Endothelial cell (in vitro differentiated cells): ENCODE measurements at regions not wholly inside any gene's neighbourhood (a gene's known extent, or its start where the extent isn't known, plus 50 kb on each side); places are given as distances from the start of the nearest gene placed in this dataset.

Experiments used
- DNase-seq: peaks from one replicate; pipeline ENCODE4 v3.0.0; 2021; ENCODE audit warnings: low spot score
- H3K27ac Mint-ChIP-seq: one replicate; pipeline ENCODE4 v1.8.0; 2021; ENCODE audit warnings: mixed read lengths, inconsistent platforms; ENCODE audit not compliant: unreplicated experiment
- H3K27me3 Mint-ChIP-seq: one replicate; pipeline ENCODE4 v1.8.0; 2021; ENCODE audit warnings: mild to moderate bottlenecking, moderate library complexity, mixed read lengths, inconsistent platforms; ENCODE audit not compliant: unreplicated experiment
- H3K36me3 Mint-ChIP-seq: one replicate; pipeline ENCODE4 v1.8.0; 2021; ENCODE audit warnings: mild to moderate bottlenecking, low read depth, mixed read lengths, inconsistent platforms; ENCODE audit not compliant: unreplicated experiment
- H3K4me1 Mint-ChIP-seq: one replicate; pipeline ENCODE4 v1.8.0; 2021; ENCODE audit warnings: mild to moderate bottlenecking, mixed read lengths, inconsistent platforms; ENCODE audit not compliant: unreplicated experiment
- H3K4me3 Mint-ChIP-seq: one replicate; pipeline ENCODE4 v1.8.0; 2021; ENCODE audit warnings: mild to moderate bottlenecking, mixed read lengths, inconsistent platforms; ENCODE audit not compliant: unreplicated experiment
- H3K9me3 Mint-ChIP-seq: one replicate; pipeline ENCODE4 v1.8.0; 2021; ENCODE audit warnings: mixed read lengths, inconsistent platforms; ENCODE audit not compliant: unreplicated experiment
- CTCF ChIP-seq: fragments of 200-600 bp; sonication (generic); IDR thresholded peaks from one replicate; pipeline ENCODE4 v1.5.0; 2021; ENCODE audit warnings: antibody characterized with exemption; ENCODE audit not compliant: unreplicated experiment

DNA sequence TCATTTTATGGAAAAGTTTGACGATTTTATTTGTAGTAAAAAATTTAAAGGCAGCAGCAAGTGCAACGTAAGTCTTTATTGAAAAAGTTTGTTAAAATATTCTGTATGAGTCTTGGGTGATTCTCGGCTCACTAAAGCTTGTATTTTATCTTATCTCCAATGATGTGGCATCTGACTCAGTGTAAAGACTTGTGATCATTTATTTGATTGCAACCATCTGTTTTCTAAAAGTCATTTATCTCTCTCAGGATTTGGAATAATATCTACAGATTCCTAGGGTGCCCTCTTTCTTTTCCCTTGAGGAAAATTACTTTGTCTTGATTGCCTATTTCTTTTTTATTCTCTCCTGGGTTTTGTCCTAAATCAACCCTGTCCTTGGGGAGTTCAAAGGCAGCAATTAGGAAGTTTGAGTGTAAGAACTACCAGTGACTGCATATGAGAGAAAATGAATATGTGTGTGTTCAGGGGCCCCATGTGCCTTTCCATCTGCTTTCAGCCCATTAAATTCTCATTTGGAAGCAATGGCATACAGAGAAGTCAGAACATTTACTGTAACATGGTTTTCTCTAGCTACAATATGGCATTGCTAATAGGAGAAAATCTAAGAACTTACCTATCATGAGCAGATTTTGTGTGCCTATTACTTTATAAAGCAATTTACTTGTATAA is 575.0 kb upstream of the CHRM3 start:
- H3K27ac Mint-ChIP-seq = no peak overlapping the region
- no peak for DNase-seq
- no peak overlapping the region for H3K4me3 Mint-ChIP-seq
- no peaks in the 10 kb centered on the region for H3K9me3 Mint-ChIP-seq
- H3K27me3 Mint-ChIP-seq = no peaks in the 10 kb centered on the region
- H3K4me1 Mint-ChIP-seq = no peaks in the 10 kb centered on the region
- TF ChIP-seq CTCF = no peak
- no peaks in the 10 kb centered on the region for H3K36me3 Mint-ChIP-seq

GRCh38 chr1:238790882-238791281 is 595.5 kb upstream of the CHRM3 start:
- Mint-ChIP-seq H3K27me3 (no peaks in the 10 kb centered on the region), H3K4me1 (no peaks in the 10 kb centered on the region), H3K27ac (no peak overlapping the region), H3K4me3 (no peak overlapping the region), H3K9me3 (no peaks in the 10 kb centered on the region), H3K36me3 (no peaks in the 10 kb centered on the region)
- DNase-seq = no peak
- TF ChIP-seq CTCF = no peak

DNA sequence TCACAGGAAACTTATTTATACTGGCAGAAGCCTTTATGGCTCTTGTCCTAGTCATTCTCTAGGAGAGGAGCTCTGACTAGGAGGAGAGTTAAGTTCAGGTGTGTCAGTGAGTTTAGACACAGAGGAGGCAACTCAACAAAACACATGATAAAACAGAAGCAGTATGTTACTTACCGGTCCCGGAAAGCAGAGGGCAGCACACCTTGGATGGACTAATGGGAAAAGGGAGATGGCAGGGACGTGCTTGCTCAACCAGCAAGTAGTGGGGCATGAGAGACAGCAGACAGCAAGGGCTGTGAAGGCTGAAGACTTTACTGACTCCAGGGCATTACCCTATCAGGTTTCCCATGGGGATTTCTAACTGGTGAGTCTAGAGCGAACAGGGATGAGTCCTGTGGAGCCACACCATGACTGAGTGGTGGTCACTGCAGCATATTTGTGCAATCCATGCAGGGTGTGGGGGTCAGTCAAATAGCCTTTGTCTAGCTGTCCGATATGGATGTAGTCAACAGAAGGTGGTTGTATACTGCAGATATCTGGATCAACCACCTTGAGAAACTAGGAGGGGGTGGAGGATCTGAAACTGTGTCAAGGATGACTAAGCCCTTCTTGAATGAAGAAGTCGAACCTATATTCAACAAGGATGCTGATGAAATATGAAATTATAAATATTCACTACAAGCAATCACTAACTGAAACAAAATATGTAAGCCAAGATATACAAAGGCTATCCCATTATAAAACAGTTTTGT is 596.3 kb upstream of the CHRM3 start:
- DNase-seq = no peak
- H3K27me3 Mint-ChIP-seq = no peaks in the 10 kb centered on the region
- H3K36me3 Mint-ChIP-seq = no peaks in the 10 kb centered on the region
- H3K4me3 Mint-ChIP-seq = no peak overlapping the region
- no peak for TF ChIP-seq CTCF
- no peaks in the 10 kb centered on the region for H3K9me3 Mint-ChIP-seq
- no peaks in the 10 kb centered on the region for H3K4me1 Mint-ChIP-seq
- H3K27ac Mint-ChIP-seq = no peak overlapping the region

GRCh38 chr1:238787471-238787870 is 598.9 kb upstream of the CHRM3 start:
- Mint-ChIP-seq H3K27ac (no peak overlapping the region), H3K4me1 (no peaks in the 10 kb centered on the region), H3K4me3 (no peak overlapping the region), H3K36me3 (no peaks in the 10 kb centered on the region), H3K9me3 (no peaks in the 10 kb centered on the region), H3K27me3 (no peaks in the 10 kb centered on the region)
- no peak for DNase-seq
- no peak for TF ChIP-seq CTCF

DNA sequence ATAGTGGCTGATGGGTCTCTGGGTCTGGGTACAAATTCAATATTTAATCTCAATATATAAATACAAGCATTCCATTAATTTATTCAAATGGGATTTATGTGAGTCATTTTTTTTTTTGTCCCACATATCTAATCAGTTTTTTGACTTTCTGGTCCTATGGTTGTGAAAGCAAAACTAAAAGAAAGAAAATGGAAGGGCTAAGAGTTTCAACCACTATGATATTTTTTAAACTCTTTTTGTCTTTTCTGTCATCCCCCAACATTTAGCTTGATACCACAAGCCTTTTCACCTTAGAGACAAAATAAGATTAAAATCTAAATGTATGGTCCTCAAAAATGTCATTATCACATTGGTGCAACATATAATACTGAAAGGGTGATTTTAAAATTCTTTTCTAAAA is 602.7 kb upstream of the CHRM3 start:
- Mint-ChIP-seq H3K4me1 (no peaks in the 10 kb centered on the region), H3K27ac (no peak overlapping the region), H3K27me3 (no peaks in the 10 kb centered on the region), H3K36me3 (no peaks in the 10 kb centered on the region), H3K9me3 (no peaks in the 10 kb centered on the region), H3K4me3 (no peak overlapping the region)
- no peak for TF ChIP-seq CTCF
- no peak for DNase-seq
